Astrocyte (in vitro differentiated cells and primary cell): ENCODE measurements at regions not wholly inside any gene's neighbourhood (a gene's known extent, or its start where the extent isn't known, plus 50 kb on each side); places are given as distances from the start of the nearest gene placed in this dataset.

Experiments used
- DNase-seq: peaks from one replicate; pipeline ENCODE4 v3.0.0-alpha.2; 2010; ENCODE audit warnings: low read depth
- FAIRE-seq: peaks from 2 replicates; lab custom pipeline; 2011; peaks lifted over from hg19 to GRCh38; lab: Jason Lieb, UNC
- H2AFZ ChIP-seq: 2 replicates; pipeline ENCODE4 v1.6.0; 2012; ENCODE audit warnings: low read depth, low read length, inconsistent platforms
- H3K27ac ChIP-seq: 2 replicates; pipeline ENCODE4 v1.5.1; 2011; ENCODE audit warnings: low read depth, low read length, inconsistent platforms
- H3K27me3 ChIP-seq: 2 replicates; pipeline ENCODE4 v1.6.0; 2011; ENCODE audit warnings: low read length, inconsistent platforms; ENCODE audit not compliant: insufficient read depth
- H3K36me3 ChIP-seq: 2 replicates; pipeline ENCODE4 v1.5.1; 2011; ENCODE audit warnings: low read length, inconsistent platforms; ENCODE audit not compliant: insufficient read depth
- H3K4me1 ChIP-seq: 2 replicates; pipeline ENCODE4 v1.5.1; 2011; ENCODE audit warnings: low read length, inconsistent platforms; ENCODE audit not compliant: insufficient read depth
- H3K4me2 ChIP-seq: 2 replicates; pipeline ENCODE4 v1.6.0; 2012; ENCODE audit warnings: low read length, inconsistent platforms
- H3K4me3 ChIP-seq: 2 replicates; pipeline ENCODE4 v1.5.1; 2011; ENCODE audit warnings: low read depth, mild to moderate bottlenecking, low read length, inconsistent platforms; ENCODE audit not compliant: insufficient read depth
- H3K79me2 ChIP-seq: 2 replicates; pipeline ENCODE4 v1.6.0; 2012; ENCODE audit warnings: mild to moderate bottlenecking, low read length, inconsistent platforms; ENCODE audit not compliant: insufficient read depth
- H3K9ac ChIP-seq: 2 replicates; pipeline ENCODE4 v1.6.0; 2012; ENCODE audit warnings: mild to moderate bottlenecking, low read length, inconsistent platforms
- H3K9me3 ChIP-seq: 2 replicates; pipeline ENCODE4 v1.5.1; 2012; ENCODE audit warnings: low read depth, mild to moderate bottlenecking, low read length, inconsistent platforms; ENCODE audit not compliant: insufficient read depth
- H4K20me1 ChIP-seq: 2 replicates; pipeline ENCODE4 v1.6.0; 2012; ENCODE audit warnings: low read length, inconsistent platforms; ENCODE audit not compliant: insufficient read depth
- H3K27ac Mint-ChIP-seq: one replicate; pipeline ENCODE4 v1.8.0; 2021; ENCODE audit warnings: mild to moderate bottlenecking, mixed read lengths; ENCODE audit not compliant: unreplicated experiment
- H3K27me3 Mint-ChIP-seq: one replicate; pipeline ENCODE4 v1.8.0; 2021; ENCODE audit warnings: low read depth, mixed read lengths; ENCODE audit not compliant: unreplicated experiment
- H3K36me3 Mint-ChIP-seq: one replicate; pipeline ENCODE4 v1.8.0; 2021; ENCODE audit warnings: low read depth, mixed read lengths; ENCODE audit not compliant: unreplicated experiment
- H3K4me1 Mint-ChIP-seq: one replicate; pipeline ENCODE4 v1.8.0; 2021; ENCODE audit warnings: low read depth, mixed read lengths; ENCODE audit not compliant: unreplicated experiment
- H3K4me3 Mint-ChIP-seq: one replicate; pipeline ENCODE4 v1.8.0; 2021; ENCODE audit warnings: mild to moderate bottlenecking, moderate library complexity, mixed read lengths; ENCODE audit not compliant: unreplicated experiment
- H3K9me3 Mint-ChIP-seq: one replicate; pipeline ENCODE4 v1.8.0; 2021; ENCODE audit warnings: mild to moderate bottlenecking, mixed read lengths; ENCODE audit not compliant: unreplicated experiment
- CTCF ChIP-seq: IDR thresholded peaks from 2 replicates; pipeline ENCODE4 v1.5.1; 2011; ENCODE audit warnings: low read depth, mild to moderate bottlenecking, inconsistent platforms, low read length, moderate library complexity; ENCODE audit not compliant: insufficient read depth
- EZH2 ChIP-seq: IDR thresholded peaks from 2 replicates; pipeline ENCODE4 v1.6.1; 2012; ENCODE audit warnings: mild to moderate bottlenecking, low read length, inconsistent platforms; ENCODE audit not compliant: insufficient read depth

GRCh38 chr4:100694467-100694866, 176.6 kb upstream of the EMCN start:
- H3K27ac Mint-ChIP-seq = no peak overlapping the region
- Histone ChIP-seq H2AFZ (no peak overlapping the region), H3K4me2 (no peak overlapping the region), H3K4me3 (no peak overlapping the region), H3K36me3 (no peaks in the 10 kb centered on the region), H3K4me1 (peaks cover 5% of the 10 kb centered on the region), H3K9ac (no peak overlapping the region), H3K27ac (no peak overlapping the region), H3K27me3 (no peaks in the 10 kb centered on the region), H3K9me3 (no peaks in the 10 kb centered on the region), H4K20me1 (no peaks in the 10 kb centered on the region), H3K79me2 (no peaks in the 10 kb centered on the region)
- DNase-seq (peak; percentile 12), FAIRE-seq (no peak)
- no peak overlapping the region for H3K4me3 Mint-ChIP-seq
- H3K9me3 Mint-ChIP-seq = no peaks in the 10 kb centered on the region
- TF ChIP-seq CTCF = no peak
- no peak for TF ChIP-seq EZH2
- H3K36me3 Mint-ChIP-seq = no peaks in the 10 kb centered on the region
- peaks cover 2% of the 10 kb centered on the region for H3K4me1 Mint-ChIP-seq
- H3K27me3 Mint-ChIP-seq = no peaks in the 10 kb centered on the region

- FAIRE-seq = no peak
- no peaks in the 10 kb centered on the region for H3K79me2 ChIP-seq
- no peak overlapping the region for H3K4me3 ChIP-seq
- Mint-ChIP-seq H3K27ac (no peak overlapping the region), H3K36me3 (no peaks in the 10 kb centered on the region), H3K4me1 (no peaks in the 10 kb centered on the region), H3K4me3 (no peak overlapping the region), H3K27me3 (no peaks in the 10 kb centered on the region), H3K9me3 (no peaks in the 10 kb centered on the region)
- DNase-seq = no peak
- H3K9ac ChIP-seq = no peak overlapping the region
- H3K9me3 ChIP-seq = no peaks in the 10 kb centered on the region
- no peaks in the 10 kb centered on the region for H4K20me1 ChIP-seq
- no peak overlapping the region for H3K27ac ChIP-seq
- no peak overlapping the region for H2AFZ ChIP-seq
- no peaks in the 10 kb centered on the region for H3K36me3 ChIP-seq
- H3K4me1 ChIP-seq = peaks cover 5% of the 10 kb centered on the region
- no peak overlapping the region for H3K4me2 ChIP-seq
- TF ChIP-seq EZH2 = no peak
- TF ChIP-seq CTCF = no peak
- no peaks in the 10 kb centered on the region for H3K27me3 ChIP-seq
Observed at GRCh38 chr4:100690812-100691211, 173.0 kb upstream of the EMCN start.

DNA sequence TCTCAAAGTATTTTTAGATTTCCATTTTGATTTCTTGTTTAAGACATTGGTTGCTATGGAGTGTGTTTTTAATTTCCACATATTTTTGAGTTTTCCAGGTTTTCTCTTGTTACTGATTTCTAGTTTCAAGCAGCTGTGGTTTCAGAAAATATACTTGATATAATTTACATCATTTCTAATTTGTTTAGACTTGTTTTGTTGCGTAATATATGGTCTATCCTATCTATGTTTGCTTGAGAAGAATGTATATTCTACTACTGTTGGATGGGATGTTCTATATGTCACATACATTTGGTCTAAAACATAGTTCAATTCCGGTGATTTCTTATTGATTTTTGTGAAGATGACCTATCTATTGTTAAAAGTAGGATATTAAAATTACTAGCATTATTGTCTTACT, 170.5 kb upstream of the EMCN start:
- H3K36me3 Mint-ChIP-seq = no peaks in the 10 kb centered on the region
- H4K20me1 ChIP-seq = no peaks in the 10 kb centered on the region
- no peaks in the 10 kb centered on the region for H3K27me3 Mint-ChIP-seq
- TF ChIP-seq EZH2 (no peak), CTCF (no peak)
- no peak overlapping the region for H3K4me2 ChIP-seq
- H3K27me3 ChIP-seq = no peaks in the 10 kb centered on the region
- H3K27ac Mint-ChIP-seq = no peak overlapping the region
- no peak overlapping the region for H3K27ac ChIP-seq
- H3K9me3 Mint-ChIP-seq = no peaks in the 10 kb centered on the region
- no peak overlapping the region for H3K4me3 Mint-ChIP-seq
- H3K4me3 ChIP-seq = no peak overlapping the region
- no peaks in the 10 kb centered on the region for H3K4me1 Mint-ChIP-seq
- DNase-seq = no peak
- H3K79me2 ChIP-seq = no peaks in the 10 kb centered on the region
- no peak overlapping the region for H2AFZ ChIP-seq
- no peaks in the 10 kb centered on the region for H3K4me1 ChIP-seq
- no peaks in the 10 kb centered on the region for H3K36me3 ChIP-seq
- H3K9ac ChIP-seq = no peak overlapping the region
- no peaks in the 10 kb centered on the region for H3K9me3 ChIP-seq
- no peak for FAIRE-seq
